Mesenteric fat pad (tissue), 1 donor: ENCODE measurements at regions not wholly inside any gene's neighbourhood (a gene's known extent, or its start where the extent isn't known, plus 50 kb on each side); places are given as distances from the start of the nearest gene placed in this dataset.

Source experiments
- DNase-seq: peaks from one replicate; pipeline ENCODE4 v3.0.0-alpha.2; 2020; ENCODE audit warnings: low spot score
- donor health status: DM: yes; HTN: yes; CAD: no.

- no peak for DNase-seq
Measured at GRCh38 chr18:59086522-59086921, 53.2 kb upstream of the SEC11C start.

- no peak for DNase-seq
Measured at GRCh38 chr18:59087391-59087790, 52.3 kb upstream of the SEC11C start.
